Activated CD4-positive, alpha-beta memory T cell treated with anti-CD3 and anti-CD28 coated beads for 36 hours (primary cell): ENCODE measurements at regions not wholly inside any gene's neighbourhood (a gene's known extent, or its start where the extent isn't known, plus 50 kb on each side); places are given as distances from the start of the nearest gene placed in this dataset.

Source experiments
- CTCF ChIA-PET: fragments of 350-600 bp; sonication (Branson Sonifier 250); formaldehyde crosslinking; loops from one replicate; lab custom pipeline; 2021; ENCODE audit warnings: antibody characterized with exemption, inconsistent platforms; lab: Charles Lee
- POLR2A ChIA-PET: fragments of 350-600 bp; sonication (Branson Sonifier 250); formaldehyde crosslinking; loops from one replicate; lab custom pipeline; 2021; ENCODE audit warnings: antibody characterized with exemption; lab: Charles Lee
- DNase-seq: peaks from one replicate; pipeline ENCODE4 v3.0.0-alpha.2; 2020
- H3K27ac Mint-ChIP-seq: one replicate; pipeline ENCODE4 v1.8.0; 2021; ENCODE audit warnings: mixed read lengths
- H3K27me3 Mint-ChIP-seq: one replicate; pipeline ENCODE4 v1.8.0; 2021; ENCODE audit warnings: mixed read lengths
- H3K36me3 Mint-ChIP-seq: one replicate; pipeline ENCODE4 v1.8.0; 2021; ENCODE audit warnings: mixed read lengths
- H3K4me1 Mint-ChIP-seq: one replicate; pipeline ENCODE4 v1.8.0; 2021; ENCODE audit warnings: low read depth, mixed read lengths
- H3K4me3 Mint-ChIP-seq: one replicate; pipeline ENCODE4 v1.8.0; 2021; ENCODE audit warnings: mild to moderate bottlenecking, mixed read lengths
- H3K9me3 Mint-ChIP-seq: one replicate; pipeline ENCODE4 v1.8.0; 2021; ENCODE audit warnings: mixed read lengths
- intact Hi-C: fragments of 100-400 bp; cut with micrococcal nuclease; formaldehyde crosslinking; loops from one replicate; pipeline ENCODE4 v1.15.1; 2023

DNA sequence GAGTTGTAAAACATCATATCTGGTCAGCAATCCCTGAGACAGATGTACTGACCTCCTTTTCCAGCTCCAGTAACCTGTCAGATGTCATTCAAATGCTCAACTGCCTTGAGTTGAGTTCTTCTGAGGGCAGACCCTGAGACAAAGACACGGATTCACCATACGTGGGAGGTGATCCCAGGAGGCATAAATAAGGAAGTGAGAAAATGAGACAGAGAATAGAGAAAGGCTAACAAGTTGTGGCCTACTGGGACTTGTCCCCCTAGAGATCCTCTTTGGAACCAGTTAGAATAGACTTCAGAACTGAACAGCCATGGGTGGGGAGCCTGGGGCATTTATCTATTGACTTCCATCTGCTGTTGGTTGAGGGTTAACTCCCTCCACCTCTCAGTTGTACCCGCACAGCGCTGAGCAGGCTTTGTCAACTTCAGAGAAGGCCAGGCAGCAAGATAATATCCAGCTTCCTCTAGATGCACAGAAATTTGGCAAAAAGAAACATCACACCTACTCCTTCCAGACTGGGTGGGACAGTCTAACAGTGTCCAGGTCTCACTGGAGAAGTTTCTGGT, 123.0 kb upstream of the DYNLRB2 start:
- Mint-ChIP-seq H3K36me3 (no peaks in the 10 kb centered on the region), H3K27ac (no peak overlapping the region), H3K9me3 (no peaks in the 10 kb centered on the region), H3K4me1 (no peaks in the 10 kb centered on the region), H3K4me3 (no peak overlapping the region), H3K27me3 (peaks cover 8% of the 10 kb centered on the region)
- ChIA-PET POLR2A (no interaction called here), CTCF (no interaction called here)
- no peak for DNase-seq
- intact Hi-C loops: no loop called here

DNA sequence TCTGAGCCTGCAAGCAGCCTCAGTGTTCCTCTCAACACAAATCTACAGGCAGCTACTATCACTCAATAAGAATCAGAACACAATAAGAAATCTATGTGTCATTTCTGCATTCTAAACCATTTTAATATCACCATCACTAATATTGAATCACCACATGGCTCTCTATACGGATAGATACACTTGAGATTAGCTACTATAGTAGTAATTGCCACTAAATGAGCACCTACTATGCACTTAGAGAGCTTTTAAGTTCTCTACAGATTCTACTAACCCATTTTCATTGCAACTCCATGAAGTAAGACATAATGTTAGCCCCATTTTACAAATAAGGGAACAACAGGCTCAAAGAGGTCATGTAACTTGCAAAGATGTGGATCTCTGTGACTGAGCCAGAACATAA, 132.8 kb upstream of the DYNLRB2 start:
- Mint-ChIP-seq H3K4me3 (no peak overlapping the region), H3K27me3 (peaks cover 24% of the 10 kb centered on the region), H3K9me3 (no peaks in the 10 kb centered on the region), H3K27ac (no peak overlapping the region), H3K4me1 (no peaks in the 10 kb centered on the region), H3K36me3 (no peaks in the 10 kb centered on the region)
- POLR2A ChIA-PET: no interaction called here
- intact Hi-C loops: no loop called here
- CTCF ChIA-PET: no interaction called here
- DNase-seq: no peak

DNA sequence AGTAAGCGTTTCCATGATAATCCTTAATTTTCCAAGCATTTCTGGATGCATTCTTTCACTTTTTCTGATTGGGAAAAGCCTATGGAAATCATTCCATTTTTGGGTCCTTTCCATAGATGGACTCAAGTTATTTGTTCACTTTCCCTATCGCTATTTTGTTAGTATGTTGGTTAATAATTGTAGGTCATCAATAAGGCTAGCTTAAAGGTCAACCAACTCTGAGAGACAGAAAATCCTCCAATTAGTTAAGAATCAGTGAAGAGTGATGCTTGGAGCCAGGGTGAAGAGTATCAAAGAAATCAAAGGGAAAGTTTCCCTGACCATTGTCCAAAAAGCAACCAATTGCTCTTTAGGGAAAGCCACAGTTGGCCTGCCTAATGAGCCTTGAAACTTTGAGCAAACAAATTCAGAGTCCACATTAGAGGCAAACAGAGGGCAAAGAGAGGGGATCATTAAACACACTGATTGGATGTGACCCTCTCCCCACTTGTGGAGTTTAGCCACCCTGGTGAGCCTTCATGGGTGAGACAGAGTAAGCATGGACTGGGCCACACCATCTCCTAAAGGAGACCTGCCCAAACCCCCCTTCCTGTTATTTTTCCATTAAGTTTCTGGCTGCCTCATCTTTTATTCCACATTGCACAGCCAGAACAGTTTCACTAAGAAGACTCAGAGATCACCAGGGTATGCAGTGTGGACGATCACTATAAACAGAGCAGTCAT, 133.4 kb upstream of the DYNLRB2 start:
- Mint-ChIP-seq H3K27ac (no peak overlapping the region), H3K9me3 (no peaks in the 10 kb centered on the region), H3K27me3 (peaks cover 24% of the 10 kb centered on the region), H3K4me1 (no peaks in the 10 kb centered on the region), H3K36me3 (no peaks in the 10 kb centered on the region), H3K4me3 (no peak overlapping the region)
- no peak for DNase-seq
- POLR2A ChIA-PET: no interaction called here
- CTCF ChIA-PET: no interaction called here
- intact Hi-C loops: no loop called here

DNA sequence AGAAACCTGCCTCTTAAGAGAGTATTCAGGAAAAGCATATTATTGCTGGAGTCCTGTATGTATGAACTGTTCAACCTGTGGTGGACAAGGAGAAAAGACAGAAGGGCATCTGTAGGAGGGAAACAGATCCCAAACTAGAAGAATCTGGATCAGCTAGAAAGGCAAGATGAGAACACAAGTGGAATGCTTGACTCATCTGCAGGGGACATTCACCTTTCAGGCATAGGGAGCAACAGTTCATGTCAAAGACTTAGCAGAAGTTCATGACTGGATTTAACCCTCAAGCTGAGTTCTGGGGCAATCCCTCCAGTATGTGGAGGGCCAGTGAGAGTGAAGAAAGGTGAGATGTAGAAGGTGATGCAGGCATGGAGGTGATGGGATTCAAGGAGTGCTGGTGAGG, 135.9 kb upstream of the DYNLRB2 start:
- ChIA-PET CTCF (no interaction called here), POLR2A (no interaction called here)
- Mint-ChIP-seq H3K36me3 (no peaks in the 10 kb centered on the region), H3K4me1 (no peaks in the 10 kb centered on the region), H3K27ac (no peak overlapping the region), H3K27me3 (peaks cover 24% of the 10 kb centered on the region), H3K9me3 (no peaks in the 10 kb centered on the region), H3K4me3 (no peak overlapping the region)
- no peak for DNase-seq
- intact Hi-C loops: no loop called here

DNA sequence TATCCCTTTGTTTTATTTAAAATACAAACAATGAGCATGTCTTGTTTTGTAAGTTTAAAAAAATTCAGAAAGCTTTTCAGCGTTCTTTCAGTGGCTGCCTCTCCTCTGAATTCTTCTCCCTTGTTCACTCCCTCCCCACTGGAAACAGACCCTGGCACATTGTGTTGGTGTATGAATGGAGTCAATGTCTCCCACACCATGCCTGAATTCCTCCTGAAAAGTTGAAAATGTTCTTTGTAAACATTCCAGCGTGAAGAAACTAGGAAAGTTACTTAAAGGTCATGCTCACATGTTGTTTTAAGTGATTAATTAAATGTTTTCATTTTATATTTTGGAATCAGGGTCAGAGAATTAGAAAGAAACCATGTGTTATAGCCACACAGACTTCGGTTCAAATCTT, 136.9 kb upstream of the DYNLRB2 start:
- CTCF ChIA-PET: no interaction called here
- POLR2A ChIA-PET: interaction anchor here (0.6 kb wide), 1 partner anchor 539 kb away, joined by 4 read pairs; no protein-coding TSS in a partner anchor
- Mint-ChIP-seq H3K36me3 (no peaks in the 10 kb centered on the region), H3K4me3 (no peak overlapping the region), H3K27me3 (peaks cover 24% of the 10 kb centered on the region), H3K27ac (no peak overlapping the region), H3K4me1 (no peaks in the 10 kb centered on the region), H3K9me3 (no peaks in the 10 kb centered on the region)
- DNase-seq: no peak
- intact Hi-C loops: no loop called here

DNA sequence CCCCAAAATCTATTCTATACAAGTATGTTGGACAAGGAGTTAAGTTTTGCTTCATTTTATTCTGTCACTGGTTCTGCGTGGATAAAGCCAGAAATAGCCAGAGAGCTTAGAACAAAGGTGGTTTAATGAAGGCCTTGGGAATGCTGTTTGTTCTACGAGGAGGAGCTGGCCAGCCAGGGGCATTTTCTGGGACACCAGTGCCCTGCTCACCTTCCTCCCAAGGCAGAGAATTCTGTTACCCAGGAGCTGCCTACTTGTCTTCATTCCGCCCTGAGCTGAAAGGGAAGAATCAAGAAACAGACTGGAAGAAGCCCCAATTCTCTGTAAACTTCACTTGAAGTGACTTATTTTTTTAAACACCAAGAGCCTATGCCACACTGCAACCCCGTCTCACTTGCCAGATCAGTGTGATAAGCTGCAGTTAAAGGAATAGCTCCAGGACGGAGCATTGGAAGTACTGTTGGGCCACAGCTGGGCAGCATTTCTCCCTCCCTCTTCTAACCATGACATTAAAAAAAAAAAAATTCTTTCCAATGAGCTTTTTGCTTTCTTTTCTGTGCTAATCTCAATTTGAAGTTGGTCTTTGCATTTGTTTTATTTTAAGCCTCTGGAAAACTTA, 149.8 kb upstream of the DYNLRB2 start:
- H3K9me3 Mint-ChIP-seq: peaks cover 7% of the 10 kb centered on the region
- no peaks in the 10 kb centered on the region for H3K4me1 Mint-ChIP-seq
- CTCF ChIA-PET: no interaction called here
- H3K27me3 Mint-ChIP-seq: peaks cover 9% of the 10 kb centered on the region
- POLR2A ChIA-PET: no interaction called here
- DNase-seq: no peak
- intact Hi-C loops: no loop called here
- H3K36me3 Mint-ChIP-seq: no peaks in the 10 kb centered on the region
- H3K4me3 Mint-ChIP-seq: no peak overlapping the region
- H3K27ac Mint-ChIP-seq: no peak overlapping the region

GRCh38 chr16:80390046-80390445, 150.7 kb upstream of the DYNLRB2 start:
- no peak for DNase-seq
- CTCF ChIA-PET: interaction anchor here (1.0 kb wide), 1 partner anchor 10 kb away, joined by 3 read pairs; no protein-coding TSS in a partner anchor
- H3K27ac Mint-ChIP-seq: no peak overlapping the region
- peaks cover 3% of the 10 kb centered on the region for H3K9me3 Mint-ChIP-seq
- no peaks in the 10 kb centered on the region for H3K36me3 Mint-ChIP-seq
- H3K27me3 Mint-ChIP-seq: peaks cover 11% of the 10 kb centered on the region
- POLR2A ChIA-PET: no interaction called here
- no peaks in the 10 kb centered on the region for H3K4me1 Mint-ChIP-seq
- H3K4me3 Mint-ChIP-seq: no peak overlapping the region
- intact Hi-C loops: no loop called here

GRCh38 chr16:80389338-80389737, 151.5 kb upstream of the DYNLRB2 start:
- intact Hi-C loops: no loop called here
- Mint-ChIP-seq H3K9me3 (peaks cover 3% of the 10 kb centered on the region), H3K27me3 (peaks cover 11% of the 10 kb centered on the region), H3K27ac (no peak overlapping the region), H3K4me1 (no peaks in the 10 kb centered on the region), H3K36me3 (no peaks in the 10 kb centered on the region), H3K4me3 (no peak overlapping the region)
- ChIA-PET CTCF (interaction anchor here (1.0 kb wide), 1 partner anchor 11 kb away, joined by 3 read pairs; no protein-coding TSS in a partner anchor), POLR2A (no interaction called here)
- DNase-seq: no peak

- no peaks in the 10 kb centered on the region for H3K9me3 Mint-ChIP-seq
- intact Hi-C loops: no loop called here
- POLR2A ChIA-PET: no interaction called here
Observed at GRCh38 chr16:80387318-80387921, 153.4 kb upstream of the DYNLRB2 start.

DNA sequence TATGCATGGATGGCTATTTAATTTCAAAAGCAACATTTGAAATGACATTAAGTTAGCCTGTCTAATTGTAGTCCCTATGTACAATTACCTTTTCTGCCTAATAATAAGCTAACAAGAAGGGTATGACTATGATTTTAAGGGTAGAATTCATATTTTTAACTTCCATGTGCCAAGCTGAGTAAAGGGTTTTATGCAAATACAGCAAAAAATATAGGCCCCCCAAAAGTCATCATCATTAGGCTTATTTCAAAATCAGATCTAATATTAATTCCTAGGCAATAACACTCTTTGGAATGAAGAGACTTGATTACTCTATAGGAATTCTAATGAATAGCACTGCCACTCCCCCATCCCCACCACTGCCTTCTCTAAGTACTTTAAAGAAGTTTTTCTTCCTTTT, 155.9 kb upstream of the DYNLRB2 start:
- intact Hi-C loops: no loop called here
- DNase-seq: no peak
- Mint-ChIP-seq H3K4me1 (no peaks in the 10 kb centered on the region), H3K27ac (no peak overlapping the region), H3K36me3 (no peaks in the 10 kb centered on the region), H3K27me3 (peaks cover 20% of the 10 kb centered on the region), H3K4me3 (no peak overlapping the region), H3K9me3 (no peaks in the 10 kb centered on the region)
- CTCF ChIA-PET: no interaction called here
- POLR2A ChIA-PET: no interaction called here

More at GRCh38 chr16:80387318-80387921, 153.4 kb upstream of the DYNLRB2 start:
- Mint-ChIP-seq H3K27ac (no peak overlapping the region), H3K36me3 (no peaks in the 10 kb centered on the region), H3K4me3 (no peak overlapping the region), H3K4me1 (no peaks in the 10 kb centered on the region), H3K27me3 (peaks cover 19% of the 10 kb centered on the region)
- CTCF ChIA-PET: no interaction called here
- no peak for DNase-seq

DNA sequence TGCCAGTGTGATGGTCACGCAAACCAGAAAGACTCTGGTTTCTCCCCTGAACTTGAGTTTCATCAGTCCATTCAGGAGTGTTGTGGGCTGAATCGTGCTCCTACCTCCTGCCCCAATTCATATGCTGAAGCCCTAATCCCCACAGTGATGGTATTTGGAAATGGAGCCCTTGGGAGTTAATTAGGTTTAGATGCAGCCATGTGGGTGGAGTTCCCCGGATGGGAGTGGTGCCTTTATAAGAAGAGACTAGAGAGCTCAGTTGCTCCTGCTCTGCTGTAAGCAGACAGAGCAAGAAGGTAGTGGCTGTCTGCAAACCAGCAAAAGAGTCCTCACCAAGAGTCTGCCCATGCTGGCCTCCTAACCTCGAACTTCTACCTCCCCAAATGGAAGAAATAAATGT, 160.3 kb upstream of the DYNLRB2 start:
- no peak overlapping the region for H3K27ac Mint-ChIP-seq
- DNase-seq: no peak
- H3K27me3 Mint-ChIP-seq: peaks cover 12% of the 10 kb centered on the region
- ChIA-PET CTCF (no interaction called here), POLR2A (no interaction called here)
- H3K9me3 Mint-ChIP-seq: no peaks in the 10 kb centered on the region
- no peaks in the 10 kb centered on the region for H3K36me3 Mint-ChIP-seq
- H3K4me3 Mint-ChIP-seq: no peak overlapping the region
- H3K4me1 Mint-ChIP-seq: no peaks in the 10 kb centered on the region
- intact Hi-C loops: no loop called here

DNA sequence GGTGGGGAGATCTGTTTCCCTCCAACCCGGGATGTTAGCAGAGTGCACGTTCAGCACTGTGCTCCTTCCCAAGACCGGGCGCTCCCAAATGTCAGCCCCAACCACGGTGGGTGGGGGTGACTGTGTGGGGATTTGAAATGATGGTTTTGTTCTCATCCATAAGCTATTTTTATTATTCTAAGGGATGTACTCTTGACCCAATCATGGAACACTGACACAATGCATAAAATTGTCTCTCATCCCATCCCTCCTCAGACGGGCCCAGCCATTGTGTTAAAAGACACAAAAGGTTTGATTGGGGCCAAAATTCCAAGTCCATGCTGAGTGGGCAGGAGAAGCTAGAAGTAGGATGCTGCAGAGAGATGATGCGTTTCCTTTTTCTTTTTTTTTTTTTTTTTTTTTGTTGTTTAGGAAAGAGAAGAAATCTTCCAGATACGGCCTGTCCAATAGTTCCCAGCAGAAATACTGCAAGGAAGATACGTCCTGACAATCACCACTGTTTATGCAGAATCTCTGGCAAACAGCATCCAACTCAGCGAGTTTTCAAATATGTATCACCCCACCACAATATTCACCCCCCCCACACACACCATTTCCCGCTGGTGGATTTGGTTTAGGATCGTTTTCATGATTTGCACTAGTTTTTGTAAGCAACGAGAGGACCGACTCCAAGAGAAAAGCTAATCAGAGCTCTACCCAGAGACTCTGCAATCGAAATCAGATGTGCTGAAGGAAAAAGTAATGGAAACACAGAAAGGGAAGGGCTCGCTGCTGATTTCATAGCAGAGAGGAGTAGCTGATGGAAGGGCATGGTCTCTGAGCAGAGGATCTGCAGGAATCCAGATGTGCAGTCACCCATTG, 163.5 kb upstream of the DYNLRB2 start:
- no peak overlapping the region for H3K27ac Mint-ChIP-seq
- H3K4me1 Mint-ChIP-seq: no peaks in the 10 kb centered on the region
- H3K36me3 Mint-ChIP-seq: peaks cover 1% of the 10 kb centered on the region
- intact Hi-C loops: no loop called here
- ChIA-PET POLR2A (no interaction called here), CTCF (no interaction called here)
- H3K27me3 Mint-ChIP-seq: peaks cover 3% of the 10 kb centered on the region
- DNase-seq: no peak
- H3K4me3 Mint-ChIP-seq: no peak overlapping the region
- peaks cover 5% of the 10 kb centered on the region for H3K9me3 Mint-ChIP-seq
